ENCODE measurements at regions not wholly inside any gene's neighbourhood (a gene's known extent, or its start where the extent isn't known, plus 50 kb on each side); places are given as distances from the start of the nearest gene placed in this dataset.

DNA sequence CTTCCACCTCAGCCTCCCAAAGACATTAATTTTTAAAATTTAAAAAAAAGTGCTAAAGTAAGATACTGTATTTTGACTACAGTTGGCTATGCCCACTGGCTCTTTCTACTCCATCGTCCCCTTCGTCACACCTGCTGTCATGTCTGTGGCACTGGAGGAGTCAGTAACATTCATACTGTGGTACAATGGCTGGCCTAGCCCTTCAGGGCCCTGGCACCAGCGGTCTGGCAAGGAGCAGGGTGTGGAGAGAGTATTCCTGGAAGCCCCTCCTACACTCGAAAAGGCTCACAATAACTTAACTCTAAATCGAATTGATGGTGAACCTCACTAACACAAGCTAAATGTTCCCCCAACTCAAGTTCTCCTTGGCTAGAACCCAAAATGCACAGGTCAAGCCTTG lies 89.7 kb upstream of the RASGRF1 start:
- no peak overlapping the region for H3T11ph ChIP-seq (ENCODE audit: low read length)
- H3K27me3 ChIP-seq (ENCODE audit: insufficient read depth, low read length) = no peaks in the 10 kb centered on the region
- no peak overlapping the region for H2BK5ac ChIP-seq (ENCODE audit: insufficient read length, low read length)
- DNase-seq = no peak
- no peak overlapping the region for H3K56ac ChIP-seq (ENCODE audit: insufficient read length, low read depth, low read length)
- H4K91ac ChIP-seq (ENCODE audit: insufficient read length, low read depth, low read length) = no peak overlapping the region
- H3K14ac ChIP-seq (ENCODE audit: insufficient read depth, low read length) = no peak overlapping the region
- no peaks in the 10 kb centered on the region for H3K79me1 ChIP-seq (ENCODE audit: insufficient read depth, low read depth, low read length, poor library complexity, severe bottlenecking)
- no peak overlapping the region for H3K4ac ChIP-seq (ENCODE audit: low read depth, low read length)
- H3K9ac ChIP-seq (ENCODE audit: extremely low read depth, insufficient read length, low read length) = no peak overlapping the region
- no peak overlapping the region for H2AK5ac ChIP-seq (ENCODE audit: insufficient read length, low read length)
- H4K5ac ChIP-seq (ENCODE audit: insufficient read length, low read depth, low read length) = no peak overlapping the region
- no peaks in the 10 kb centered on the region for H3K4me1 ChIP-seq (ENCODE audit: insufficient read depth, low read length)
- no peak overlapping the region for H2BK120ac ChIP-seq (ENCODE audit: low read depth, low read length, poor library complexity, severe bottlenecking)
- no peak overlapping the region for H3K27ac ChIP-seq (ENCODE audit: insufficient read length, low read depth, low read length)
- no peaks in the 10 kb centered on the region for H3K79me2 ChIP-seq (ENCODE audit: insufficient read depth, low read length)
- H4K8ac ChIP-seq (replicated peaks; ENCODE audit: insufficient read length, low read depth, low read length) = no peak overlapping the region
- H3K23ac ChIP-seq (ENCODE audit: insufficient read length, low read depth, low read length) = no peak overlapping the region
- H3K4me2 ChIP-seq (ENCODE audit: insufficient read depth, insufficient read length, low read length) = no peak overlapping the region
- Mint-ChIP-seq H3K36me3 (ENCODE audit: insufficient read depth in 1 of 3, low read depth in 3 of 3) (no peaks in the 10 kb centered on the region), H3K4me3 (no peak overlapping the region), H3K4me1 (peaks cover 14 to 16% of the 10 kb centered on the region in 2 experiments), H3K27ac (peak overlapping the region in 1 of 3 experiments; percentile 70; a peak in 1 of 7 replicates), H3K27me3 (ENCODE audit: low read depth) (peaks cover 20% of the 10 kb centered on the region), H3K9me3 (no peaks in the 10 kb centered on the region; a peak in 2 of 5 replicates)
- H2BK15ac ChIP-seq (ENCODE audit: low read depth, low read length) = no peak overlapping the region
- H2AFZ ChIP-seq (ENCODE audit: low read length) = no peak overlapping the region
- no peaks in the 10 kb centered on the region for H3K23me2 ChIP-seq (ENCODE audit: insufficient read length, low read depth, low read length, poor library complexity, severe bottlenecking)
- H4K20me1 ChIP-seq (ENCODE audit: control insufficient read depth, insufficient read depth, insufficient read length) = peaks cover 3% of the 10 kb centered on the region
- no peak overlapping the region for H3K18ac ChIP-seq (ENCODE audit: insufficient read length, low read depth, low read length)
- no CpG with 5 or more reads among the region's 5 CpGs for WGBS (ENCODE audit: extremely low coverage, insufficient read length, low lambda C conversion rate)
- no peaks in the 10 kb centered on the region for H3K9me3 ChIP-seq (ENCODE audit: control insufficient read depth, low read depth, low read length)
- H2BK12ac ChIP-seq (ENCODE audit: insufficient read length, low read depth, low read length) = no peak overlapping the region
- TF ChIP-seq, protein P1, sequence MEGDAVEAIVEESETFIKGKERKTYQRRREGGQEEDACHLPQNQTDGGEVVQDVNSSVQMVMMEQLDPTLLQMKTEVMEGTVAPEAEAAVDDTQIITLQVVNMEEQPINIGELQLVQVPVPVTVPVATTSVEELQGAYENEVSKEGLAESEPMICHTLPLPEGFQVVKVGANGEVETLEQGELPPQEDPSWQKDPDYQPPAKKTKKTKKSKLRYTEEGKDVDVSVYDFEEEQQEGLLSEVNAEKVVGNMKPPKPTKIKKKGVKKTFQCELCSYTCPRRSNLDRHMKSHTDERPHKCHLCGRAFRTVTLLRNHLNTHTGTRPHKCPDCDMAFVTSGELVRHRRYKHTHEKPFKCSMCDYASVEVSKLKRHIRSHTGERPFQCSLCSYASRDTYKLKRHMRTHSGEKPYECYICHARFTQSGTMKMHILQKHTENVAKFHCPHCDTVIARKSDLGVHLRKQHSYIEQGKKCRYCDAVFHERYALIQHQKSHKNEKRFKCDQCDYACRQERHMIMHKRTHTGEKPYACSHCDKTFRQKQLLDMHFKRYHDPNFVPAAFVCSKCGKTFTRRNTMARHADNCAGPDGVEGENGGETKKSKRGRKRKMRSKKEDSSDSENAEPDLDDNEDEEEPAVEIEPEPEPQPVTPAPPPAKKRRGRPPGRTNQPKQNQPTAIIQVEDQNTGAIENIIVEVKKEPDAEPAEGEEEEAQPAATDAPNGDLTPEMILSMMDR (conservative IDR thresholded peaks at IDR 0.05) = no peak
- H2BK20ac ChIP-seq (ENCODE audit: low read depth, low read length, poor library complexity, severe bottlenecking) = no peak overlapping the region
